ENCODE measurements at regions not wholly inside any gene's neighbourhood (a gene's known extent, or its start where the extent isn't known, plus 50 kb on each side); places are given as distances from the start of the nearest gene placed in this dataset.

DNA sequence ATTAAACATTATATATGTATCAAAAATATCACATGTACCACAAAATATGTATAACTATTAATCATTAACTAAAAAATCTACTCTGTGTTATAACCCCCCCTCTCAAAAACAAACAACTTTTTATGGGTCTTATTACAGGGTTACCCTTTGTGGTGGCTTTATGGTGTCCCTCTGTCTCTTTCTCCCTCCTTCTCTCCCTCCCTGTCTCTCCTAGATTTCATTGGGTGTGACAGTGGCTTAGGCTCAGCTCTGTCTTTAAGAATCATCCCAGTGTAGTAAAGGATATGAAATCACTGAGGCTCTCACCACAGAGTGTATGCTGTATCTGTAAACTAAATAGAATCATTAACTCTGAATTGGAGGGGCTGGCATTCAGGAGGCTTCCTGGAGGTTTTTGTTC, 93.7 kb downstream of the TDRD15 start (continued):
- no peak for TF ChIP-seq HDAC2 (CRISPR knock-in tag; IDR thresholded peaks at IDR 0.05)
- TF ChIP-seq NAIF1 (CRISPR knock-in tag; IDR thresholded peaks at IDR 0.05; ENCODE audit: borderline replicate concordance): no peak
- TF ChIP-seq ZNF337 (CRISPR knock-in tag; IDR thresholded peaks at IDR 0.05; ENCODE audit: borderline replicate concordance, low read depth): no peak

DNA sequence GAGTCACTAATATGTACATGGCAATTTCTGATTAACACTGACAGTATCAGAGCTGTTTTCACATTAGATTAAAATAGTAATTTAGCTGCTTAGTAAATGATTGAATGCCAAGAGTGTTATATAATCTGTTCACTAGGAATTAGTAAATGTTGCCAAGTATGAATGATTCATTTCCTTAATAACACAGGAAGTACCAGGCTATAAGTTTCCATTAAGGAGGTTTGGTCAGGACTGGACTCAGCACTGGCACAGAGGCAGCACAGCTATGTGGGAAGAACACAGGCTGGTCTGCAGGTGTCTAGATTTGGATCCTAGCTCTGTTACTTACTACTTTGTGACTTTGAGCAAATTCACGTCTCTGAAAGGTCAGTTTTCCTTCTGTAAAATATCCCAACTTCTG, 97.2 kb downstream of the TDRD15 start:
- Histone ChIP-seq H3K9ac (ENCODE audit: insufficient read depth, low read depth, low read length) (no peak overlapping the region), H3K4me2 (ENCODE audit: low read depth, low read length) (no peak overlapping the region), H3K4me3 (replicated peaks in 1 of 3; ENCODE audit: insufficient read depth in 1 of 3, low read depth in 2 of 3, low read length in 3 of 3) (no peak overlapping the region), H2AFZ (ENCODE audit: low read length) (no peak overlapping the region), H3K79me2 (ENCODE audit: insufficient read depth, low read length) (no peaks in the 10 kb centered on the region), H4K20me1 (ENCODE audit: insufficient read depth, low read length) (no peaks in the 10 kb centered on the region), H3K4me1 (ENCODE audit: insufficient read depth, low read length) (no peaks in the 10 kb centered on the region), H3K9me3 (ENCODE audit: low read length) (no peaks in the 10 kb centered on the region), H3K27ac (ENCODE audit: extremely low read length, insufficient read depth, low read length) (no peak overlapping the region), H3K27me3 (ENCODE audit: control insufficient read depth in 1 of 2, insufficient read depth in 2 of 2, low read length in 2 of 2) (no peaks in the 10 kb centered on the region), H3K36me3 (replicated peaks in 1 of 2; ENCODE audit: control insufficient read depth in 1 of 2, insufficient read depth in 2 of 2, low read length in 2 of 2) (no peaks in the 10 kb centered on the region)
- FAIRE-seq: no peak
- no peak for TF ChIP-seq HMGA1 (CRISPR knock-in tag; conservative IDR thresholded peaks at IDR 0.05)
- TF ChIP-seq, protein P1, sequence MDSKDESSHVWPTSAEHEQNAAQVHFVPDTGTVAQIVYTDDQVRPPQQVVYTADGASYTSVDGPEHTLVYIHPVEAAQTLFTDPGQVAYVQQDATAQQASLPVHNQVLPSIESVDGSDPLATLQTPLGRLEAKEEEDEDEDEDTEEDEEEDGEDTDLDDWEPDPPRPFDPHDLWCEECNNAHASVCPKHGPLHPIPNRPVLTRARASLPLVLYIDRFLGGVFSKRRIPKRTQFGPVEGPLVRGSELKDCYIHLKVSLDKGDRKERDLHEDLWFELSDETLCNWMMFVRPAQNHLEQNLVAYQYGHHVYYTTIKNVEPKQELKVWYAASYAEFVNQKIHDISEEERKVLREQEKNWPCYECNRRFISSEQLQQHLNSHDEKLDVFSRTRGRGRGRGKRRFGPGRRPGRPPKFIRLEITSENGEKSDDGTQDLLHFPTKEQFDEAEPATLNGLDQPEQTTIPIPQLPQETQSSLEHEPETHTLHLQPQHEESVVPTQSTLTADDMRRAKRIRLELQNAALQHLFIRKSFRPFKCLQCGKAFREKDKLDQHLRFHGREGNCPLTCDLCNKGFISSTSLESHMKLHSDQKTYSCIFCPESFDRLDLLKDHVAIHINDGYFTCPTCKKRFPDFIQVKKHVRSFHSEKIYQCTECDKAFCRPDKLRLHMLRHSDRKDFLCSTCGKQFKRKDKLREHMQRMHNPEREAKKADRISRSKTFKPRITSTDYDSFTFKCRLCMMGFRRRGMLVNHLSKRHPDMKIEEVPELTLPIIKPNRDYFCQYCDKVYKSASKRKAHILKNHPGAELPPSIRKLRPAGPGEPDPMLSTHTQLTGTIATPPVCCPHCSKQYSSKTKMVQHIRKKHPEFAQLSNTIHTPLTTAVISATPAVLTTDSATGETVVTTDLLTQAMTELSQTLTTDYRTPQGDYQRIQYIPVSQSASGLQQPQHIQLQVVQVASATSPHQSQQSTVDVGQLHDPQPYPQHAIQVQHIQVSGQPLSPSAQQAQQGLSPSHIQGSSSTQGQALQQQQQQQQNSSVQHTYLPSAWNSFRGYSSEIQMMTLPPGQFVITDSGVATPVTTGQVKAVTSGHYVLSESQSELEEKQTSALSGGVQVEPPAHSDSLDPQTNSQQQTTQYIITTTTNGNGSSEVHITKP (CRISPR knock-in tag; IDR thresholded peaks at IDR 0.05; ENCODE audit: low read depth): no peak
- POLR2A ChIA-PET: no interaction called here
- no TSS peak for BruUV-seq (replicated peaks)
- WGBS (ENCODE audit: low lambda C conversion rate): 6% methylated on average over 1 of the region's 1 CpG
- no peak for DNase-seq (ENCODE audit: low spot score)
- ATAC-seq: no peak
- CTCF ChIA-PET (ENCODE audit: low intra/inter-chr PET ratio, low total read pairs): no interaction called here
- in situ Hi-C loops (cut with HindIII; ENCODE audit: extremely low pct_ligation_motif_present, low pct_unique_long_range_greater_than_20kb): no loop called here
- intact Hi-C loops (cut with micrococcal nuclease; ENCODE audit: unreplicated experiment): no loop called here

Data from HepG2 (cell line).